HuH-7 (cell line): ENCODE measurements at regions not wholly inside any gene's neighbourhood (a gene's known extent, or its start where the extent isn't known, plus 50 kb on each side); places are given as distances from the start of the nearest gene placed in this dataset.

Experiments used
- DNase-seq: peaks from one replicate; pipeline ENCODE4 v3.0.0; 2011; ENCODE audit warnings: low spot score

DNA sequence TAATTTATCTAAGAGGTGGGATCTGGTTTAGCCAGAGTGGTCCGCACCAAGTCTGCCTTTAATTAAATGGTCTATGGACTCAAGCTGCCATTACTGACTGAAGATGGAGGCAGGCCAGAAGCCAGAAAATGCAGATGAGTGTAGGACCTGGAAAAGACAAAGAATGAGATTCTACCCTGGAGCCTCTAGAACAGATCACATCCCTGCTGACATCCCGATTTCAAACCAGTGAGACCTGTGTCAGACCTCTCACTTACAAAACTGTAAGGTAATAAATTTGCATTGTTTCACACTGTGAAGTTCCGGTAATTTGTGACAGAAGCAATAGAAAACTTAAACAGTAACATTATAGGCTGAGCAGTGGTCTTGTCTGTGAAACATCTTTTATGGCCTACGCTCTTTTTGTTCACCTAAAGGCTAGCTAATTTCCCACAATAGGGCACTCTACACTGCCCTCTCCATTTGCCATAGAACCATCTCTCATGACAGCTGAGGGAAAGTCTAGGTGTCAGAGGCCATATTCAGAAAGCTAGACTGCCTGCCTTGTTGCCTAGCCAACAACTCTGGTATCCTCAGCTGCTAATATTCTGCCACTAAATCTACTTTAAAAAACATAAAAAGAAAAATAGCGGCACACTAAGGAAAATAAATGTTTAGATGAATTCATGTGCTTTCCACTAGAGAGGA, 1396.2 kb upstream of the PIK3C3 start:
- no peak for DNase-seq

DNA sequence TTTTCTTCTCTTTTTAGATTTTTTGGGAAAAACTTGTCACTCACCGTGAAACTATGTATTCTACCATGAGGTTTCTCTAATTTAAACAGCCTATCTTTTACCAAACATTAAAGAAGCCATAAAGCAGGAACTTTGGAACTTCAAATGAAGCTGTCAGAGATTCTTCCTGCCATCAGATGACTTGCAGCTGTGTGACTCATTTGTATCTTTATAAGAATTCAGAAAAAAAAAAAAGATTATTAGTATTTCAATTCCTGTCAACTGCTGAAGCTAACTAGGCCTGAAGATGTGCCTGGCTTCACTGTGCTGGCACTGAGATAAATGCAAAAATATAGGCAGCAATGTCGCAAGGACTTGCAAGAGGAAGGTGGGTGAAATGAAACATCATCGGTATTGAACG, 1399.1 kb upstream of the PIK3C3 start:
- no peak for DNase-seq

DNA sequence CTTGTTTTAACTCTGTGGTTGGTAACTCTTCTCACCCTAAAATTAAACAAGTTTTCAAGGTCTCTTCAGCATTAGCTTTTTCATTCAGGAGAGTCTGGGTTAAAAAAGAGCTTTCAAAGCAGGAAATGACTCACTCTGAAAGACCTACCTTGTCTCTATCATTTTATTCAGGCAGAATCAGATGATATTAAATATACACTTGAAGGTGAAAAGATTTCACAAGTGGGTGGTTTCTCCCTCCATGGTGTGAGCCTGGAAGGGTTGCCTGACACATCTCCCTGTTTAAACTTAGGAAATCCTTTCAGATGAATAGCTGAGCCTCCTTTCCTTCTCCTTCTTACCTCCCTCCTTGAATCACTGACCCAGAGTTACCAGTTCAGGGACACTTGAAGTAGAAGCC, 1402.0 kb upstream of the PIK3C3 start:
- DNase-seq: no peak

DNA sequence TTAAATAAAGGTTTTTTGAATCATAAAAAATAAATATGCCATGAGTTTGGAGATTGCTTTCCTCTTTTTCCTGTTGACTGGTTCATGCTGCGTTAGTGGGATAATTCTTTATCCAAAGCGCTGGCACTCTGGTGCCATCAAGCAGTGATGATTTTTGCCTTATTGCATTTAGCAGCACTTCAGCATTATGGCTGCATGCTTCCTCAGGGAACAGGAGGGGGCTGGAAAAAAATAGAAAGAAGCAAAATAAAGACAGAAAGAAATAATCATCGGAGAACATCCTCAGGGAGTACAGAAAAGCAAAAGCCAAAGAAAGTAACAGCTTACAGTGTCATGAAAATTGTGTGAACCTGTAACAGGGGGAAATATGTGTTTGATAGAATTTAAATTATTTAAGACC, 1408.2 kb upstream of the PIK3C3 start:
- DNase-seq: no peak

DNA sequence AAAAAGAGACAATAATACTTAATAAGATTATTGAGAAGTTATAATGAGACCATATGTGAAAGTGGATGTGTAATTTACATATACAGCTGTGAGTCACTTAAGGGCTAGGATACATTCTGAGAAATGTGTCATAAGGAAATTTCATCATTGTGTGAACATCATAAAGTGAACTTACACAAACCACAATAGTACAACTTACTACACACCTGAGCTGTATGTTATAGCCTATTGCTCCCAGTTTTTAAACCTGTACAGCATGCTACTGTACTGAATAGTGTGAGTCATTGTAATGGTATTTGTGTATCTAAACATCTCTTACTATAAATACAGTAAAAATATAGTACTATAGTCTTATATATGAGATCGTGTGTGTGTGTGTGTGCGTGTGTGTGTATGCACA, 1420.3 kb upstream of the PIK3C3 start:
- DNase-seq: no peak

DNA sequence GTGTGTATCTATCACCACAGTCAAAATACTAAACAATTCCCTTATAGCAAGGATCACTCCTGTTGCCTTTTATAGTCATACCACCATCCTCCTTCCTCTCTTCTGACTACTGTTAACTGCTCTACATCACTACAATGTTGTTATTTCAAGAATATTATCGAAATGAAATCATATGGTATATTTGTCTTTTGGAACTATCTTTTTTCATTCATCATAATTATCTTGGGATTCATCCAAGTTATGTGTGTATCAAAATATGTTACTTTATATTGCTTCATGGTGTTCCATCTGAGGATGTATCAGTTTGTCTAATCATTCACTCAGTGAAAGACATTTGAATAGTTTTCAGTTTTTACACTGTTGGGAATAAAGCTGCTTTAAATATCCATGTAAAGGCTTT, 1423.0 kb upstream of the PIK3C3 start:
- no peak for DNase-seq

DNA sequence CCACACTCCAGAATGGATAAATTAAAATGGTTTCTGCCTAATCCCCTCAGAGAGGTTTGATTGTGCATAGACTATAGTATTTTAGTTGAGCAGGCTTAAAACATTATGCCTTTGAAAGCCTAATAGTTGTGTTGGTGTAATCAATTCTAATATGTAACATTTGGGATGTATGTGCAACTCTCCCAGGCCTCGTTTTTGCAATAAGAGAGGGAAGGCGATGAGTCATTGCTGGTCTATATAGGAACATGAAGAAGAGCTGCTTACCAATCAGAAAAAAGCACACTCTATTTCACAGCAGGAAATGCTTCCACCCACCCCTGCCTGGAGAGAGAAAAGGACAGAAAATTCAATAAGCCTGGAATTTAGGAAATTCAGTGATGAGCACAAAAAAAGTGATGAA, 1424.0 kb upstream of the PIK3C3 start:
- DNase-seq: no peak

DNA sequence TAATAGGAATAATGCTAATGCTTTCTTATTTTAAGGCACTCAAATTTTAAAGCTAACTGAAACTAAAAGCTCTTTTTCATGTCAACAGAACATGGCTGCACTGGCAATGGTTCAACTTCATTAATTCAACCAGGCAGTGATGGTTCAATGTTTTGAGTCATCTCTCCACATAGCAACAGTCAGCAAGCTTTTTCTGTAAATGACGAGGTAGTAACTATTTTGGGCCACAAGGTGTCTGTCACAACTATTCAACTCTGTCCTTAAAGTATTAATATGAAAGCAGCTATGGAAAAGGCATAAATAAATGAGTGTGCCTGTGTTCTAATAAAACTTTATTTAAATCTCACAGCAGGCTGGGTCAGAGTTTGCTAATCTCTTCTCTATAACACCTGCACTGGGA, 1425.6 kb upstream of the PIK3C3 start:
- no peak for DNase-seq

DNA sequence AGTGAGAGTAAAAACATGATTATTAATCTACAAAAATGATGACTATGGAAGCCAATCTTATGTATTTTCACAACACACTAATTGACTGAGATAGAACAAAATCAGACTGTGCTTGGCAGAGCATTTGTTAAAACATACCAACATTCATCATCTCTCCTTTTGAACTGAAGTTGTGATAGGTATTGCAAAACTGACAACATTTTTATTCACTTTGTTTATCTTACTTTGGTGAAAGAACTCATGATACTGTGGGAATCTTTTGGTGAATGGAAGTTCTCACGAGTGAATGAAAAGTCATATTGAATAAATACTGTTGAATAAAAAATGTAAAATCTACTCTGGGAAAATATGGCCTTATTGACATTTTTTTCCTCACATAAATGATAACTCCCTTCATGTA, 1430.2 kb upstream of the PIK3C3 start:
- no peak for DNase-seq

DNA sequence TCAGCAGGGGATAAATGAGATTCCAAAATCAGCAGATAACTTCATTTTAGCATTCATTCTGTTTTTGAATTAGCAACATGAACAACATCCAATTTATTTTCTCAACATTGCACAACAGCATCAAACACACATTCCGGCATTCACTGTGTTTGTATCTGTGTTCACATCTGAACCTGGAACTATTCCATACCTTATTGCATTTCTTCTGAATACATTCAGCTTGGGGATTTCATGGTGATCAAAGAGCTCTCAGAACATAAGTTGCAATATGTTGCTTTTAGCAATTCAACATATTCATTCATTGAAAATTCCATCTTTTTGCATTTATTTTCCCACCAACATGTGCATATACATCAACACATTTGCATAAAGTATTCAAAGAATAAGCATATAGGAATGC, 1431.7 kb upstream of the PIK3C3 start:
- no peak for DNase-seq

DNA sequence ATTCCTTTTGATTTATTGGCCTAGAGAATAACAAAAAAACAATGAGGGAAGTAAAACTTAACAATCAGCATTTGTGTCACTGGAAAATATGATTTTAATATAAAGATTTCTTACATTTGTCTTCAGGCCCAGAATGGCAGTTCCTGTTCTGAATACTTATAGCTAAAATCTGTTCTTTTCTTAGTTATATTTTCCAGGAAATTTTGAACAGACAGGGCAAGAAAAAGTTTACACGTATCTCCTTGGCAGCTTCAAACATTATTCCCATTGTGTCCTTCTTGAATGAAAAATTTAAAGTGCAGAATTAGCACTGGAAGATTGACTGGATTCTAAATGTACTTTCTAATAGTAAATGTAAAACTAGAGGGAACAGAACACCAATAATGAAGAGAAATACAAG, 1454.0 kb upstream of the PIK3C3 start:
- DNase-seq: no peak

DNA sequence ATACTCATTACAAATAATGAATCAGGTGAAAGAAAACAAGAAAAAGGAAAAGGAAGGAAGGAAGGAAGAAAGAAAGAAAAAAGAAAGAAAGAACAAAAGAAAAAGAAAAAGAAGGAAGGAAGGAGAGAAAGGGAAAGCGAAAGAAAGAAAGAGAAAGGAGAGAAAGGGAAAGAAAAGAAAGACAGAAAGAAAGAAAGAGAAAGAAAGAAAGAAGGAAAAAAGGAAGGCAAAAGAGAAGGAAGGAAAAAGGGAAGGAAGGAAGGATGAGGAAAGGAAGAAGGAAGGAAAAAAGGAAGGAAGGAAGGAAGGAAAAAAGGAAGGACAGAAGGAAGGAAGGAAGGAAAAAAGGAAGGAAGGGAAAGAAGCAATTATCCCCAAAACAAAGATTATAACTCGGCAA, 1460.4 kb upstream of the PIK3C3 start:
- no peak for DNase-seq

DNA sequence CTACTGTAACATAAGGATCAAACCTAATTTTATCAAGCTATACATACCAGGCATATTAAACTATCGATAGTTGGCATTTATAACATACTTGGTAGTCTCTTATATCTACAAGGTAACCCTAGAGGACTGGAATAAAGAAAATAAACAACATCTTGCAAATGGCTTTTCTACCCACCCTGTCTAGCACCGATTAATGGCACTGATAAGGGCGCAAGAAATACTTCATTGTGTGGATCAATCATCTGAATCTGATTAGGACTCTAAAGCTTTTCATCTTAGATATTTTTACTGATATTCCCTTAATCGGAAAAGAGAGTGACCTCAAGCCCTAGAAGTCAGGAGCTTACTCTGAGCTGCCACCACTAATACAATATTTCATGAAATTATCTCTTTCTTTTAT, 1461.7 kb upstream of the PIK3C3 start:
- no peak for DNase-seq

DNA sequence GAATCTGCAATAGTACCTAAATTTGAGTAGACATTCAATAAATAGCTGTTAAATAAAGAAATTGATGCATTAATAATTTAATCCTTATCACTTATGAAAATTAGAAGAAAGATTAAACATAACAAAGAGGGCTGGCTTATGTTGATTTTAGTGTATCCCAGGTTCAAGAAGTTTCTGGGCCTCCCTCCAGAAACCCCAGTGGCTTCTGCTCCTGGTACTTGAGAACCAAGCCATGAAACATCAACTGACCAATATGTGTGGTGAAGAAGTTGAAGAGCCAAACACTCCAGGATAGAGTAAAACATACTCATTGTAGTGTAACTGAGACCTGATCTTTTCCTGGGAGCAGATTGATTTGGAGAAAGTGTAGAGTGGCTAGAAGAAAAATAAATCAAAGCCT, 1465.7 kb upstream of the PIK3C3 start:
- no peak for DNase-seq

DNA sequence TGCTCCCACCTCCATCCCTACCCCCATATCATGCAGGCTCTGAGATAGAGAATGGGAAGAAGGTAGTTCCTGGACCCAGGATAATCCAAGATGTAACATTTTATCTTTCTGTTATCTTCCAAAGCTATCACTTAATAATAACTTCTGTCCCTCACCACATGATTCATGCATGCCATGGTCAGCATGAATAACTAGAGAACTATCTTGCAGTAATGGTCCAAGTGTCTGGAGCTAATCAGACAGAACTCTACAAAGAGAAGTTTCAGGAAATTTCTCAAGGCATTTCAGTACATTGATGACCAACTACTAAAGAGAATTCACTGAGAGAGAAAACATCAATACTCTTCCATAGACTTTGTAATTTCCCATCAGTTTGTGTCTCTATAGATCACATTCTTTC, 1469.7 kb upstream of the PIK3C3 start:
- no peak for DNase-seq

DNA sequence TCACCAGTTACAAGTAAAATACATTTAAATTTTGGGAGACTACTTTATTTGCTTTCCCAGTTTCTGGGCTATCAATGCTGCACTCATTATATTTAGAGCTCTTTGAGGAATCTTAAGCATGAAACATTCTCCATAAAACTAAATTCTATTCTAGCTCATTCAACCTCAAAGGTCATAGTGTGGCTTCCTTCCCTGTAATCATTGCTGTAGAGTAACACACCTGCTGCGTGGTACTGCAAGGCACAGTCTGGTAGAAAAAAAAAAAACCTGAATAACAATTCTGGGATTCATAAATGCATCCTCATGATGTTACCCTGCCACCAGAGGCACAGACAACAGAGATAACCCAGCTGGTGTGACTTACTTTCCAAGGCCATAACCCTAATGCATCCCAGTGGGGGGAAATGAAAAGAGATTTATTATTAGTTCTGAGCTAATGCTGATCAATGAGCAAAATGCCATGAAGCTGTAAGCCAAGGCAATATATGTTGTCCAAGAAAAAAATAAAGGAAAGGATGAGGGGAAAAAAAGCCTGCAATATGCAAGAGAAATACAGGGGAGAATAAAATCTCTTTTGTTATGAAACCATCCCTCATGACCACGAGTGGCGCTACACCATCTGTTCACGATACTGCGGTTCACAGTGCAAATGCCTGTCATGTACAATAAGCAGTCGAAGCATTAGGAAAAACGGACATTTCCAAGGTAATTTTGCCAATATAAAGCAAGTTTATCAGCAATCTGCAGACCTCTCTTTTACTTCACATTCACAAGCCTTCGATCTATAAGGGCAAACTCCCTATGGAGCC, 1481.6 kb upstream of the PIK3C3 start:
- DNase-seq: no peak

DNA sequence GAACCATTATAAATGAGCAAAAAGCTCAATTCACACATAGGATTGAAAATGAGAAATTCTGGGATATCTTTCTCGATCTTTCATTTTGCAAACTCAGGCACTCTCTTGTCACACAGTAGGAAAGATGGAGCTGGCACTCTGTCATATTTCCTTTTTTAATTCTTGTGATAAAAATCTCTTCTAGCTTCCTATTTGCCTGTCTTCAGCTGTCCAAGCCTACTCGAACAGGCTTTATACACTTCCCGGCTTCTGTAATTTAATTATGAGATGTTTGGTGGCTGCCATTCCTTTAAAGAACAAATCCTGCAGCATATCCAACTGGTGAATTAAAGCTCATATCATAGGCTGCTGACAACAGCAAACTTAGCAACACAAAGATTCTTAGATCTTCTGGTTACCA, 1484.3 kb upstream of the PIK3C3 start:
- no peak for DNase-seq

DNA sequence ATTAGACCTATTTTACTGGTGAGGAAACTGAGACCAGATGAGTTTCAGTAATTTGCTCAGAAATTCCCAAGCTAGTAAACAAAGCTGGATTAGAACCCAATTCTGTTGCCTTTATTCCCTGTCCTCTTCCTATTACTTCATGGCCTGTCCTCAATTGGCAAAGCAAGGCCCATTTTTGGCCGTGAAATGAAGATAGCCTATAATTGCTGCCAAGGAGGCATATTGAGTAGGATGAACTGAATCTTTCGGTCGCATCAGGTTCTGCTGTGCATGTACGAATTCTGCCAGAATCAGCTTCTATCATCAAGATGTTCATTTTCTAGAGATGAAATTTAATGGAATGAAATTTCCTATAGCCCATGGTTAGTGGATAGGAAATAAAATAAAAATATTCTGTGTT, 1485.2 kb upstream of the PIK3C3 start:
- no peak for DNase-seq

DNA sequence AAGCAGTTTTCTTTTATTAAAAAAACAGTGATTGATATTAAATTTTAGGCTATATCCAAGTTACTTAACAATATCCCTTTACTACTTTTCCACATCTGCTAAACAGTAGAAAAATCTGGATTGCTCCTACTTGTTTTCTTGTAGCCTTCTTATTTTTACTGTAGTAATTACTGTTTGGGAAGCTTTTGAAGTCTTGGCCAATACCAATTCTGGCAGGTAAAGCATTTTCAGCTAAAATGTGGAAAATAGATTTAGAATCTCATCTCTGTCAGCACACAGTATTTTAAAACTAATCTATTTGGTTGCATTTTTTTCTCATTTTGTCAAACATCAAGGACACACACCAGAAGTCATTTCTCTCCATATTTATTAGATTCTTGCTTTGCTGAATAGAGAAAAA, 1485.7 kb upstream of the PIK3C3 start:
- no peak for DNase-seq

DNA sequence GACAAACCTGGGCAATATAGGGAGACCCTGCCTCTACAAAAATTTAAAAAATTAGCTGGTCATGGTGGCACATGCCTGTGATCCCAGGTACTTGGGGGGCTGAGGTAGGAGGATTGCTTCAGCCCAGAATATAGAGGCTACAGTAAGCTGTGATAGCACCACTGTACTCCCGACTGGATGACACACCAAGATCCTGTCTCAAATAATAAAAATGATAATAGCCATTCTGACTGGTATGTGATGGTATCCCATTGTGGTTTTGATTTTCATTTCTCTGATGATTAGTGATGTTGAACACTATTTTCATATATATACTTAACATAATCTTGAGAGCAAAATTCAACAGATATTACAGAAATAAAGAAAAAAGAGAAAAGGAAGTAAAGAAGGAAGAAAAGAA, 1491.0 kb upstream of the PIK3C3 start:
- no peak for DNase-seq

DNA sequence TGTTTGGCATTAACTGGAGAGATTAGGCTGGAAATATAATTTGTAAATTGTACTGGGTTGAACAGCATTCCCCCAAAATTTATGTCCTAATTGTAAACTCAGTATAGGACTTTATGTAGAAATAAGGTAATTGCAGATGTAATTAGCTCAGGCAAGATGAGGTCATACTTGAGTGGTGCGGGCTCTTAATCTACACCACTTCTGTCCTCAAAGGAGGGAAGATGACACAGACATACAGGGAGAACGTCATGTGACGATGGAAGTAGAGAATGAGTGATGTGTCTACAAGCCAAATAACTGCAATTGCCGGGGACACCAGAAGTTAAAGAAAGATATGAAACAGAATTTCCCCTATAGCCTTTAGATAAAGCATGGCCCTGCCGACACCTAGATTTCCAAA, 1501.1 kb upstream of the PIK3C3 start:
- DNase-seq: no peak

DNA sequence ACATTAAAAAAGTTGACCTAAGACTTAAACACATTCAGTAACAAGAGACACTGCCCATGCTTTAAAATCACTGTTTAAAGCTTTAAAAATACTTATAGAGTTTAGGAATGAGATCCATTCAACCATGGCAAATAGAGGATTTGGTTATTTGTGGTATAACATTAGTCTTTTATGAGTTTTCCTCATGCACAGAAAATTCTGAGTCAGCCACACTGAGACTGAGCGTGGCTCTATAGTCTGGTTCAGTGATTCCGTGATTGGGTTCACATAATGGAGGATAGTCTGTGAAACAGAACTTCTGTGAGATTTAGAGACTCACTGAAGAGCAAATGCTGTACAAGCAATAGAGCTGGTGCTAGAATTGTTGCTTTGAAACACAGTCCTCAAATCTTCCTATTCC, 1502.4 kb upstream of the PIK3C3 start:
- DNase-seq: no peak

DNA sequence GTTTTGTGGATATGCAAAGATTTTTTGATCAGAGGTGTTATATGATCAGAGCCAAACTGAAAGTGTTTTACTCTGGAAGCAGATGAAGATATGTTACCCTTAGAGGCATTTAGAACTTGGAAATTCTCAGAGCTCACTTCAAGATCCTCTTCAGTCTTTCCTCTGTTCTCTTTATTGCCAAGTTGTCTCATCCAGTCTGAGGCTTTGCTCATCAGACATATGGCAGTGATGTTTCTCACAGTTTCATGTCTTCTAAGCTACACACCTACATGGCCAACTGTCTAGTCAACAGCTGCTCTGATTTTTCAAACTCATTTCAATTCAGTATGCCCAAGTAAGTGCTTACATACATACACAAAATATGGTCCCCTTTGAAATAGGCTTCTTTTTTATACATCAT, 1504.3 kb upstream of the PIK3C3 start:
- no peak for DNase-seq

DNA sequence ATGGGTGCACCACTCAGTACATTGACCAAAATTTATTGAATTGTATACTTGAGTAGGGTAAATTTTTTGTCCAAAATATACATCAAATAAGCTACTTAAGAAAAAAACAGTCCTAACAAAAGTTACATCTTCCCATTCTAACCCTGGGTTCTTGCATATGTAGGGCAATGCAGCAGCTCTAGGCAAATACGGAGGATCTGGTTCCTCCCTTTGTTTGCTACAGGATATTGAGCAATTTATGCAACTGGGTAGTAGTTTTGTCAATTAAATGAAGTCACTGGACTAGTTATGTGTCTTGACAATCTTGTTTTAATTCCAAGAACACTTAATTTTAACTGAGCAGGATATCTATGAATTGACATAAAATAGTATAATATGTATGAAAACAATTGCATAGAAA, 1507.2 kb upstream of the PIK3C3 start:
- DNase-seq: no peak
